ENCODE measurements at regions not wholly inside any gene's neighbourhood (a gene's known extent, or its start where the extent isn't known, plus 50 kb on each side); places are given as distances from the start of the nearest gene placed in this dataset.

DNA sequence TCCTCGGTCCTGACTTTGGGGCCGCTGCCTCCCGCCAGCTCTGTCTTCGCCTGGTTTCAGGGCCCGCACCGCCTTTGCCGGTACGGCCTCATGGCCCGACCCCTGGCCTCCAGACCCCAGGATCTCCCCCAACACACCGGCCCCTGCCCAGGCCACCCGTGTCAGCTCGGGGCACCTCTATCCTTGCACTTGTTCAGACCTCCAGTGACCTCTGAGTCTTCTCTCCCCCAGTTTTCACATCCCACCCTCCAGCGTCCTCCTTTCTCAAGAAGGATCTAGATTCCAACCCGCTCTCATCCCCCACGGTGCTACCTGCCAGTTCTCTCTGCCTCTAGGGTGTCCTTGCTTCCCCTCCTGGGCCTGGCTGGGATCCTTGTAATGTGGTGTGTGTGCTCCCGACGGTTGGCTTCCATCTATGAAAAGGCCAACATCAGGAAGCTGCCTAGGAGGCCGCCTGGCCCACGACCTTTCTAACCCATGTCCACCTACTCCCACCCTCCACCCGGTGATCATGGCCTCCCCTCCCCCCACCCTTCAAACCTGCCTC is 61.1 kb downstream of the SPATA31C2 start:
- DNase-seq = no peak
- Histone ChIP-seq H3K4me3 (ENCODE audit: low read length) (no peak overlapping the region), H3K27ac (ENCODE audit: low read length) (peak overlapping the region; percentile 1), H3K27me3 (ENCODE audit: control insufficient read depth, insufficient read depth) (no peaks in the 10 kb centered on the region), H3K4me1 (ENCODE audit: control insufficient read depth, insufficient read depth, low read length) (no peaks in the 10 kb centered on the region), H3K9me3 (ENCODE audit: control insufficient read depth, low read length) (no peaks in the 10 kb centered on the region)
- WGBS = 42% methylated on average over 20 of the region's 20 CpGs
- intact Hi-C loops (cut with DNase I) = no loop called here
- no peak for ATAC-seq

DNA sequence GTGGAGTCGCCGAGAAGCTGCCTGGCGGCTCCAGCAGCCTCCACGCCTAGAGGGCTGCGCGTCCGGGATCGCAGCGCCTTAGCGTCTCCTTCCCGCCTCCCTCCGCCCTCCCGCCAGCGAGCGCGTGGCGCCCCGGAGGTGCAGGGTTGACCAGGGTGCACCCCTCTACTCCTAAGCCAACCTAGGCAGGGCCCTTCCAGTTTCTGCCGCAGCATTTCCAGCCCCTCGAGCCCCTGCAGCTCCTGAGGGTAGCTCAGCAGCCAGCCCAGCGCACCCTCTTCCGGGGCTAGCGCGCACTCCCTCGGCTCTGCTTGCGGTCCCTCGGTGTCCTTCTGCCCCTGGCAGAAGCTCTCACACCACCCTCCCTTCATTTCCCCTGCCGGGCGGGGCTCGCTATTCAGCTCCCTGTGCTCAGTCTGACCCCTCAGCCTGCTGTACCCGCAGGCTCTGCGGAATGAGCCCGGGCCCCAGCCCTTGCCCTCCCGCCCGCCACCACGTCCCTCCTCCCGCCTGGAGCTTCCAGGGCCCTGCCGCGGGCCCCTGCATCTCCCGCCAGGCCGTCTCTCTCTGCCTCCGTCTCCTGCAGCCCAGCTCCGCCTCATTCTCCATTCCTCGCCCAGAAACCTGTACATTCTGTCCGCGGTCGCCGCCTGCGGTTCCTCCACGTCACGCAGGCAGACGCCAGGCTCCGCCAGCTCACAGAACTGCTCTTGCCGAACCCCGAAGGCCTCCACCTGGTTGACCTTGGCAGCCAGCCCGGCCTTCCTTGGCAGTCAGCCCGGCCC is 61.8 kb downstream of the SPATA31C2 start:
- ATAC-seq (peak; percentile 95 to 96), DNase-seq (peak; percentile 71 to 91 (median 91))
- under 1% methylated on average over 57 of the region's 57 CpGs for WGBS
- peak overlapping the region; percentile 35 for H3K4me3 ChIP-seq (ENCODE audit: low read length)
- intact Hi-C loops (cut with DNase I) = no loop called here
- no peaks in the 10 kb centered on the region for H3K9me3 ChIP-seq (ENCODE audit: control insufficient read depth, low read length)
- no peaks in the 10 kb centered on the region for H3K4me1 ChIP-seq (ENCODE audit: control insufficient read depth, insufficient read depth, low read length)
- no peaks in the 10 kb centered on the region for H3K27me3 ChIP-seq (ENCODE audit: control insufficient read depth, insufficient read depth)
- H3K27ac ChIP-seq (ENCODE audit: low read length) = peak overlapping the region; percentile 1

DNA sequence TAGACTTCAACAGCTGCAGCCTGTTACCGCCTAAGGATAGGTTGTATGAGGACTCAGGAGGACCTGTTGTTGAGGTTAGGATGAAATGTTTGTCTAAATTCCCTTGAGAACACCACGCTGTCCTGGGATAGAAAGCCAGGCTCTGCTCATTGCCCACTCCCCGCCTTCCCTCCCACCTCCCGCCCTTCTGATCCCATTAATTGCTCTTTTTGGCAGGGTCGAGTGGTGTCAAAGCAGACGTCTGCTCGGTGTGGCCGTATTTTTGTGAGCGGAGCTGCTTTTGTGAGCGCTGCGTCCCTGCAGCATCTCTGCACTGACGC is 62.3 kb downstream of the SPATA31C2 start:
- H3K4me3 ChIP-seq (ENCODE audit: low read length) = peak overlapping the region; percentile 35
- 1% methylated on average over 12 of the region's 12 CpGs for WGBS
- ATAC-seq (no peak), DNase-seq (no peak)
- H3K27ac ChIP-seq (ENCODE audit: low read length) = no peak overlapping the region
- intact Hi-C loops (cut with DNase I) = no loop called here
- no peaks in the 10 kb centered on the region for H3K4me1 ChIP-seq (ENCODE audit: control insufficient read depth, insufficient read depth, low read length)
- no peaks in the 10 kb centered on the region for H3K9me3 ChIP-seq (ENCODE audit: control insufficient read depth, low read length)
- no peaks in the 10 kb centered on the region for H3K27me3 ChIP-seq (ENCODE audit: control insufficient read depth, insufficient read depth)

DNA sequence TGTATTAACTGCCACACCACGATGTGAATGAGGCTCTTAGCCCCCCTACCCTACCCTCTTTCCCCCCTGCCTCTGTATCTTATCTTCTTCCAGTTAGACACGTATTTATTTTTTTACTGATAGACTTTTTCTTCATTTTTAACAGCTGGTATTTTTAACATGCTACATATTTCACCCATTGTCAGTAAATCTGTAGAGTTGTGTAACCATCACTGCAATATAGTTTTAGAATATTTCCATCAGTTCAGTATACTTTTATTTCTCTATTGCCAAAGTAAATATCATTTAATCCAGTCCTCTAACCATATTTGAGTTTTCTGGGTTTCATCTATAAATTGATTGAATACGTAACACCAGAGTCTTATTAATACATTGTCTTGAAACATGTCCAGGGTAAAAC is 62.8 kb downstream of the SPATA31C2 start:
- 40% methylated on average over 3 of the region's 3 CpGs for WGBS
- no peaks in the 10 kb centered on the region for H3K27me3 ChIP-seq (ENCODE audit: control insufficient read depth, insufficient read depth)
- H3K9me3 ChIP-seq (ENCODE audit: control insufficient read depth, low read length) = no peaks in the 10 kb centered on the region
- intact Hi-C loops (cut with DNase I) = no loop called here
- DNase-seq (no peak), ATAC-seq (no peak)
- H3K27ac ChIP-seq (ENCODE audit: low read length) = no peak overlapping the region
- no peak overlapping the region for H3K4me3 ChIP-seq (ENCODE audit: low read length)
- no peaks in the 10 kb centered on the region for H3K4me1 ChIP-seq (ENCODE audit: control insufficient read depth, insufficient read depth, low read length)

DNA sequence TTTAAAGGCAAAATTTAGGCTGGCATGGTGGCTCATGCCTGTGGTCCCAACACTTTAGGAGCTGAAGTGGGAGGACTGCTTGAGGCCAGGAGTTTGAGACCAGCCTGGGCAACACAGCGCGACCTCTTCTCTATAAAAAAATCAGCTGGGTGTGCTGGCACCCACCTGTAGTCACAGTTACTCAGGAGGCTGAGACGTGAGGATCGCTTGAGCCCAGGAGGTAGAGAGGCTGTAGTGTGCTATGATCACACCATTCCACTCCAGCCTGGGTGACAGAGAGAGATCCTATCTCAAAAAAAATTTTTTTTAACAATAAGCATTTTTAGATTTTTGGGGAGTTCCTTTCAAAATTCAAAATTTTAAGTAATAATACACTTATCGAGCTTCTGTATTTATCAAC is 63.3 kb downstream of the SPATA31C2 start:
- Histone ChIP-seq H3K9me3 (ENCODE audit: control insufficient read depth, low read length) (no peaks in the 10 kb centered on the region), H3K27ac (ENCODE audit: low read length) (no peak overlapping the region), H3K4me1 (ENCODE audit: control insufficient read depth, insufficient read depth, low read length) (no peaks in the 10 kb centered on the region), H3K27me3 (ENCODE audit: control insufficient read depth, insufficient read depth) (no peaks in the 10 kb centered on the region), H3K4me3 (ENCODE audit: low read length) (no peak overlapping the region)
- ATAC-seq (no peak), DNase-seq (no peak)
- 97% methylated on average over 5 of the region's 5 CpGs for WGBS
- intact Hi-C loops (cut with DNase I) = no loop called here

DNA sequence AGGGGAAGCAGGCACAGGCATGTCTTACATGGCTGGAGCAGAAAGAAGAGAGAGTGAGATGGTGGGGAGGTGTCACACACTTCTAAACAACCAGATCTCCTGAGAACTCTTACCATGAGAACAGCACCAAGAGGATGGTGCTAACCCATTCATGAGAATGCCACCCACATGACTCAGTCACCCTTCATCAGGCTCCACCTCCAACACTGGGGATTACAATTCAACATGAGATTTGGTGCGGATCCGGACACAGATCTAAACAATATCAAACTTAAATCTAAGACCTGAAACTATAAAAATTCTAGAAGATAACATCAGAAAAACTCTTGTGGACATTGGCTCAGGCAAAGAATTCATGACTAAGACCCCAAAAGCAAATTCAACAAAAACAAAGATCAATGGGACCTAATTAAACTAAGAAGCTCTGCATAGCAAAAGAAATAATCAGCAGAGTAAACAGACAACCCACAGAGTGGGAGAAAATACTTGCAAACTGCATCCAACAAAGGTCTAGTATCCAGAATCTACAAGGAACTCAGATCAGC is 65.4 kb downstream of the SPATA31C2 start:
- H3K4me1 ChIP-seq (ENCODE audit: control insufficient read depth, insufficient read depth, low read length) = no peaks in the 10 kb centered on the region
- intact Hi-C loops (cut with DNase I) = no loop called here
- H3K9me3 ChIP-seq (ENCODE audit: control insufficient read depth, low read length) = no peaks in the 10 kb centered on the region
- 97% methylated on average over 2 of the region's 2 CpGs for WGBS
- no peak for DNase-seq
- H3K4me3 ChIP-seq (ENCODE audit: low read length) = no peak overlapping the region
- no peak overlapping the region for H3K27ac ChIP-seq (ENCODE audit: low read length)
- no peak for ATAC-seq
- no peaks in the 10 kb centered on the region for H3K27me3 ChIP-seq (ENCODE audit: control insufficient read depth, insufficient read depth)

DNA sequence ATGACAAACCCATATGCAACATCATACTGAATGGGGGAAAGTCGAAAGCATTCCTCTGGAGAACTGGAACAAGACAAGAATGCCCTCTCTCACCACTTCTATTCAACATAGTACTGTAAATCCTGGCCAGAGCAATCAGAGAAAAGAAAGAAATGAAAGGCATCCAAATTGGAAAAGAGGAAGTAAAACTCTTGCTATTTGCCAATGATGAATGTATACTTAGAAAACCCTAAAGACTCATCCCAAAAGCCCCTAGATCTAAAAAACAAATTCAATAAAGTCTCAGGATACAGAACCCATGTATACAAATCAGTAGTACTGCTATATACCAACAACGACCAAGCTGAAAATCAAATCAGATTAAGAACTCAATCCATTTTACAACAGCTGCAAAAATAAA is 66.9 kb downstream of the SPATA31C2 start:
- WGBS = 81% methylated on average over 2 of the region's 2 CpGs

DNA sequence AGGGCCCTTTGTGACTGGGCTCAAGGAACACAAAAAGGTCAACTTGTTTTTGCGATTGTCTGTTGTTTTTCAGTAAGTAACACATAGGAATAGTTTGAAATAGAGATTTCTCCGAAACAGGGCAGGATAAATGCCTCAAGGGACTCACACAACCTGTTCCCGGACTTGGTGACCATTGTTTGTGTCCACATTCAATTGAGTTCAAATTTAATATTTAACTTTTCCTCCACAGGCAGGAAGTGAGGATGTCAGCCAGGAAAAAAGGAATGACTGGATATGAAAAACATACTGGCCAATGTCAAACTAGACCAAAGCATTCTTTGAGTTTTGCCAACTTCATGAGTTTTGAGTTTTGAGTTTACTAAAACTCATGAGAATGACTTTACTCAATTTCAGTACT is 72.7 kb downstream of the SPATA31C2 start:
- H3K9me3 ChIP-seq (ENCODE audit: control insufficient read depth, low read length) = no peaks in the 10 kb centered on the region
- DNase-seq (no peak), ATAC-seq (no peak)
- 61% methylated on average over 3 of the region's 3 CpGs for WGBS
- H3K27ac ChIP-seq (ENCODE audit: low read length) = no peak overlapping the region
- intact Hi-C loops (cut with DNase I) = no loop called here
- H3K27me3 ChIP-seq (ENCODE audit: control insufficient read depth, insufficient read depth) = no peaks in the 10 kb centered on the region
- H3K4me3 ChIP-seq (ENCODE audit: low read length) = no peak overlapping the region
- no peaks in the 10 kb centered on the region for H3K4me1 ChIP-seq (ENCODE audit: control insufficient read depth, insufficient read depth, low read length)

More for the DNA sequence above, 66.9 kb downstream of the SPATA31C2 start:
- DNase-seq (no peak), ATAC-seq (no peak)
- H3K27ac ChIP-seq (ENCODE audit: low read length) = no peak overlapping the region
- H3K4me3 ChIP-seq (ENCODE audit: low read length) = no peak overlapping the region
- no peaks in the 10 kb centered on the region for H3K9me3 ChIP-seq (ENCODE audit: control insufficient read depth, low read length)
- H3K27me3 ChIP-seq (ENCODE audit: control insufficient read depth, insufficient read depth) = no peaks in the 10 kb centered on the region
- intact Hi-C loops (cut with DNase I) = no loop called here
- H3K4me1 ChIP-seq (ENCODE audit: control insufficient read depth, insufficient read depth, low read length) = no peaks in the 10 kb centered on the region

DNA sequence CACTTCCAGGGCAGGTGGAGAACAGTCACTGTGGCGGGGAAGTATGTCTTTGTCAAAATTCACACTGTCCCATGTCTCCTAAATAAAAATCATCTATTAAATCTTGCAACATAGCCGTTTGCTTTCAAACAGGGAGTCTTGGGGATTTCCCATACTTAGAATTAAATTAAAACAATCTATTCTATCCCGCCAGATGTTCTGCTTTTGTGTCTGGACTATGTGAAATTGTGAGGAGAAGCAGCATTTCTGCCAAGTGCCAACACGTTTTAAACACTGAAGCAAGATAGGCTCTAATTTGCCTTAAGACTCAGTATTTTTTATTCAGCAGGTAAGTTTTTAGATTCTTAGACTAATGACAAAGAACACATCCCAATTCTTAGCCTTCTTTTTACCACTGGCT is 73.7 kb downstream of the SPATA31C2 start:
- DNase-seq (no peak), ATAC-seq (no peak)
- H3K4me1 ChIP-seq (ENCODE audit: control insufficient read depth, insufficient read depth, low read length) = no peaks in the 10 kb centered on the region
- H3K27ac ChIP-seq (ENCODE audit: low read length) = no peak overlapping the region
- H3K4me3 ChIP-seq (ENCODE audit: low read length) = no peak overlapping the region
- WGBS = 71% methylated on average over 4 of the region's 4 CpGs
- no peaks in the 10 kb centered on the region for H3K9me3 ChIP-seq (ENCODE audit: control insufficient read depth, low read length)
- intact Hi-C loops (cut with DNase I) = no loop called here
- H3K27me3 ChIP-seq (ENCODE audit: control insufficient read depth, insufficient read depth) = no peaks in the 10 kb centered on the region

DNA sequence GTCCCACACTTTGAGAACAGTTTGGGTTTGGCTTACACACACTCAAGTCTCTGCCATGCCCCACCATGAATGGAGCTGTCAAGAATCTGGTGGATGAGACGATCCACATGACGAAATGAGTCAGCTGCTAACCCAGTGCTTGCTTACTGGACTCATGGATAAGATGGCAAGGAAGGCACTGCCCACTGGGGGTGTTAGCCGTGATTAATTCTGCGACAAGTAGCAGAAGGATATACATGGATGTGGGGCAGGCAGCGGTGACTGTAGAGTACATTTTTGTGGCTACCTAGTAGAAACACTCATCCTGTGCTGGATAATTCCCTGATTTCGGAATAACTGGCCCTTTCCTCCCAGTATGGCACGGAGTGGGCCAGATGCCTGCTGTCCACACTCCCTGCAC is 77.5 kb downstream of the SPATA31C2 start:
- no peaks in the 10 kb centered on the region for H3K4me1 ChIP-seq (ENCODE audit: control insufficient read depth, insufficient read depth, low read length)
- H3K9me3 ChIP-seq (ENCODE audit: control insufficient read depth, low read length) = no peaks in the 10 kb centered on the region
- no peak overlapping the region for H3K27ac ChIP-seq (ENCODE audit: low read length)
- ATAC-seq = no peak
- no peak for DNase-seq
- no peaks in the 10 kb centered on the region for H3K27me3 ChIP-seq (ENCODE audit: control insufficient read depth, insufficient read depth)
- intact Hi-C loops (cut with DNase I) = no loop called here
- 92% methylated on average over 7 of the region's 7 CpGs for WGBS
- no peak overlapping the region for H3K4me3 ChIP-seq (ENCODE audit: low read length)

DNA sequence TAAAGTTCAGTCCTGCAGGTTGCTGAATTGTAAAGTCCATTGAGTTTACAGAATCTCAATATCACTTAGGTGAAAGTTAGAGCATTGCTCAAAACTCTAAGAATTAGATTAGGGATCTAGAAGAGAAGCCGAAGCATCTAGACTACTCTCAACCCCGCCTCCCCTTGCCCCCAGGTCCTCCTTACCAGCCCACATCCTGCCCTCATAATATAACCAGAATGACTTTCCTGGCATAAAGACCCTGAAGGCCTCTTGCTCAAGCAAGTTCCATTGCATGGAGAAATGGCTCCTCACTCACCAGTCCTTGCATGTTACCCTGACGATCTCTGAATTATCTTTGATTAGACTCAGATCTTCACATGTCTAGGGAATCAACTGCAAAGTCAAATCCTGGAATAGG is 78.8 kb downstream of the SPATA31C2 start:
- no peaks in the 10 kb centered on the region for H3K9me3 ChIP-seq (ENCODE audit: control insufficient read depth, low read length)
- 85% methylated on average over 3 of the region's 3 CpGs for WGBS
- H3K4me1 ChIP-seq (ENCODE audit: control insufficient read depth, insufficient read depth, low read length) = no peaks in the 10 kb centered on the region
- ATAC-seq (no peak), DNase-seq (no peak)
- no peaks in the 10 kb centered on the region for H3K27me3 ChIP-seq (ENCODE audit: control insufficient read depth, insufficient read depth)
- H3K27ac ChIP-seq (ENCODE audit: low read length) = no peak overlapping the region
- intact Hi-C loops (cut with DNase I) = no loop called here
- no peak overlapping the region for H3K4me3 ChIP-seq (ENCODE audit: low read length)

Data from right cardiac atrium (tissue), 5 donors.